ENCODE measurements at regions not wholly inside any gene's neighbourhood (a gene's known extent, or its start where the extent isn't known, plus 50 kb on each side); places are given as distances from the start of the nearest gene placed in this dataset.

DNA sequence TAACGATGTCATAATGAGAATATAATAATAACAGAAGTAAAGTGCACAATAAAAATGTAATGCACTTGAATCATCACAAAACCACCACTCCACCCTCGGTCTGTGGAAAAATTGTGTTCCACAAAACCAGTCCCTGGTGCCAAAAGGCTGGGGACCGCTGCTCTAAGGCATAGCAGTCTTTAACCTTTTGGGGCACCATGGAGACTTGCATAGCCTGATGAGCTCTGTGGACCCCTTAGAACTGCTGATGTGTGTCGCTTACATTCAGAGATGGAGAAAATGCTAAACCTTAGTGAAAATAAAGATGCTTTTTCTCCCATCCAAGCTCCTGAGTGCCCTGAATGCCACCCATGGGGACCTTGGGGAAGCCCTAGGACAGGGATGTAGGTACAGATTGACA is 87.6 kb upstream of the SEPTIN5 start:
- H3K27me3 ChIP-seq (ENCODE audit: control insufficient read depth, insufficient read depth, low read length), result no peaks in the 10 kb centered on the region
- no peak overlapping the region for H3K27ac ChIP-seq (ENCODE audit: low read depth, low read length)
- H3K9me3 ChIP-seq (ENCODE audit: control insufficient read depth, insufficient read depth, low read length), result no peaks in the 10 kb centered on the region
- no peak overlapping the region for H3K9ac ChIP-seq (ENCODE audit: low read depth, low read length)
- no peaks in the 10 kb centered on the region for H3K36me3 ChIP-seq (ENCODE audit: control insufficient read depth, insufficient read depth, low read length)
- H3K4me3 ChIP-seq (ENCODE audit: low read depth, low read length), result no peak overlapping the region
- peaks cover 27% of the 10 kb centered on the region for H3K4me1 ChIP-seq (ENCODE audit: control insufficient read depth, insufficient read depth, low read length)

DNA sequence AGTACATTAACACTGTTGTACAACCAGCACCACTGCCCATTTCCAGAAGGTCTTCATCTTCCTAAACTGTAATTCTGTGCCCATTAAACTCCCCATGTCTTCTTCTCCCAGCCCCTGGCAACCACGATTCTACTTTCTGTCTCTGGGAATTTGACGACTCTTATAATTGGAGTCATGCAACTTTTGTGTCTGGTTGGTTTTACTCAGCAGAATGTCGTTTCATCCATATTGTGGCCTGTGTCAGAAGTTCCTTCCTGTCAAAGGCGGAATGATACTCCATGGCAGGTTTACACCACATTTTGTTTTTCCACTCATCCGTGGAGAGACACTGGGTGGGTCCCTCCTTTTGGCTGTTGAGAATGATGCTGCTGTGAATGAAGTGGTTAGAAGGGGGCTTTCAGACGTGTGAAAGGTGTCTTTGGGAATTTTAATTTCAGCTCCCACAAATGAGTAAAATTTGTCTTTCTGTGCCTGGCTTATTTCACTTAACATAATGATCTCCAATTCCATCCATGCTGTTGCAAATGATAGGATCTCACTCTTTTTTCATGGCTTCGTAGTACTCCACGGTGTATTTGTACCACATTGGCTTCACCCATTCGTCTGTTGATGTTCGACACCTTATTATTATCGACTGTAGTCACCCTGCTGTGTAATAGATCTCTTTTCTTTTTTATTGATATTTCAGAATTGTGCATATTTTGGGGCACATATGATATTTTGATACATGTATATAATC is 86.1 kb upstream of the SEPTIN5 start:
- no peak overlapping the region for H3K27ac ChIP-seq (ENCODE audit: low read depth, low read length)
- no peak overlapping the region for H3K9ac ChIP-seq (ENCODE audit: low read depth, low read length)
- peaks cover 20% of the 10 kb centered on the region; the same call in 1 of the 2 replicates for H3K4me1 ChIP-seq (ENCODE audit: control insufficient read depth, insufficient read depth, low read length)
- no peaks in the 10 kb centered on the region for H3K36me3 ChIP-seq (ENCODE audit: control insufficient read depth, insufficient read depth, low read length)
- H3K27me3 ChIP-seq (ENCODE audit: control insufficient read depth, insufficient read depth, low read length), result no peaks in the 10 kb centered on the region
- H3K4me3 ChIP-seq (ENCODE audit: low read depth, low read length), result no peak overlapping the region
- H3K9me3 ChIP-seq (ENCODE audit: control insufficient read depth, insufficient read depth, low read length), result no peaks in the 10 kb centered on the region

DNA sequence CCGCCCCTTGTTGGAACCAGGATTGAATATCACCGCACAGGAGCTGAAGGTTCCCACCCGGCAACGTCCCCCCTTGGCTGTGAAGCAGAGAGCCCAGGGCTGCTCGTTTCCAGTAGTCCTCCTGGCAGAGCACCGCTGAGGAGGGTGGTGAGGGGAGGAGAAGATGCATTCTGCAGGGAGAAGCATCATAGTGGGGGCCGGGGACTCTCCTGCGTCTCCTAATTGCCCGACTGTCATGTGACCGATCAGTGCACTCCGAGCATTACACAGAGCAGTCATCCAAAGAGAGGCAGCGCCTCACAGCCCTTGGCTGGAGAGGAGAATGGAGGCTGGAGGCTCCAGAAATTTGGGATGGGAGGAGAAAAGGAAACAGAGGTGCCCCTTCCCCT is 85.0 kb upstream of the SEPTIN5 start:
- Histone ChIP-seq H3K9ac (ENCODE audit: low read depth, low read length) (no peak overlapping the region), H3K9me3 (ENCODE audit: control insufficient read depth, insufficient read depth, low read length) (no peaks in the 10 kb centered on the region), H3K27ac (ENCODE audit: low read depth, low read length) (no peak overlapping the region), H3K4me1 (ENCODE audit: control insufficient read depth, insufficient read depth, low read length) (peaks cover 20% of the 10 kb centered on the region; the same call in 1 of the 2 replicates), H3K36me3 (ENCODE audit: control insufficient read depth, insufficient read depth, low read length) (no peaks in the 10 kb centered on the region), H3K4me3 (ENCODE audit: low read depth, low read length) (no peak overlapping the region), H3K27me3 (ENCODE audit: control insufficient read depth, insufficient read depth, low read length) (no peaks in the 10 kb centered on the region)

DNA sequence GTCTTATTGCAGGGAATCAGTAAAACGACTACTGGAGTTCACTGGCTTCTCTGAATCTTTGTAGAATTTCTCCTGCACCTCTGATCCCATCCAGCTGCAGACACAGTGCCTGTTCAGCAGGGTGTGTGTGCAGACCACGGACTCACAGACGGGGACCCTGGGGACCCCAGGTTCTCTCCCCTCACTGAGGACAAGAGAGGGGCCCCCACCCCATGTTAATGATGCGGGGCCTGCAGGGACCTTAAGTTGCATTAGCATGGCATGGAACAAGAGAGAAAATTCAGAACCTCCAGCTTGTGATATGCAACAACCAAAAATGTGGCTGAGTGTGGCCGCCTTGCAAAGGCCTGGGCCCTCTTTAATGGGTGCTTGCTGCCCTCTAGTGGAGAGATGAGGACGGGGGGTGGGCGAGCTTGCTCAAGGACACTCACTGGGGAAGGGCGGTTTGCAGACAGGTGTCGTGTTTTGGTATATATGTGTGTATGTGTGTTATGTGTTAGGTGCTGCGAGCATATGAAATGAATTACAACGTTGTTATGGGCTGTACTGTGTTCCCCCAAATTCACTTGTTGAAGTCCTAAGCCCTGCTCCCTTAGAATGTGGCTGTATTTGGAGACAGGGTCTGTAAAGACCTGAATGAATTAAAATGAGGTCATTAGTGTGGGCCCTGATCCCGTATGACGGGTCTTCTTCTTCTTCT is 84.4 kb upstream of the SEPTIN5 start:
- no peaks in the 10 kb centered on the region for H3K9me3 ChIP-seq (ENCODE audit: control insufficient read depth, insufficient read depth, low read length)
- H3K4me1 ChIP-seq (ENCODE audit: control insufficient read depth, insufficient read depth, low read length), result peaks cover 20% of the 10 kb centered on the region; the same call in 1 of the 2 replicates
- no peak overlapping the region for H3K4me3 ChIP-seq (ENCODE audit: low read depth, low read length)
- no peaks in the 10 kb centered on the region for H3K36me3 ChIP-seq (ENCODE audit: control insufficient read depth, insufficient read depth, low read length)
- H3K9ac ChIP-seq (ENCODE audit: low read depth, low read length), result no peak overlapping the region
- no peak overlapping the region for H3K27ac ChIP-seq (ENCODE audit: low read depth, low read length)
- H3K27me3 ChIP-seq (ENCODE audit: control insufficient read depth, insufficient read depth, low read length), result no peaks in the 10 kb centered on the region

DNA sequence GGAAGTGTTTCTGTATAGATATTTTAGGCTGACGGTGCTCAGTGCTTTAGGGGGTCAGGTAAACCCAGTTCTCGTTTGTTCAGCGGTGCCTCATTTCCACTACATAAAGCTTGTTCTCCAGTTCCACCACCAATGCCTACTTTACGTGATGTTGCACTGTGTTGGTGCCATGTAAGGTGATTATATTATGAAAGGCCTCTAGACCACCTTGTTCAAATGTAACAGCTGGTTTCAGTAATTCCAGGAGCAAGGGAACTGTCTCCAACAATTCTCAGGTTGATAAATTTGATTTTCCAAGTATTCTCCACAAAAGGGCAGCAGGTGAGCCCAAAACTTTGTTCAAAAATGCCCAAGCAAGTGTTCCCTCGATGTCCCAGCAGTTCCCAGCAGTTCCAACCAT is 83.7 kb upstream of the SEPTIN5 start:
- Histone ChIP-seq H3K9me3 (ENCODE audit: control insufficient read depth, insufficient read depth, low read length) (no peaks in the 10 kb centered on the region), H3K27me3 (ENCODE audit: control insufficient read depth, insufficient read depth, low read length) (no peaks in the 10 kb centered on the region), H3K4me3 (ENCODE audit: low read depth, low read length) (no peak overlapping the region), H3K36me3 (ENCODE audit: control insufficient read depth, insufficient read depth, low read length) (no peaks in the 10 kb centered on the region), H3K4me1 (ENCODE audit: control insufficient read depth, insufficient read depth, low read length) (peaks cover 19% of the 10 kb centered on the region; the same call in 1 of the 2 replicates), H3K9ac (ENCODE audit: low read depth, low read length) (no peak overlapping the region), H3K27ac (ENCODE audit: low read depth, low read length) (no peak overlapping the region)

DNA sequence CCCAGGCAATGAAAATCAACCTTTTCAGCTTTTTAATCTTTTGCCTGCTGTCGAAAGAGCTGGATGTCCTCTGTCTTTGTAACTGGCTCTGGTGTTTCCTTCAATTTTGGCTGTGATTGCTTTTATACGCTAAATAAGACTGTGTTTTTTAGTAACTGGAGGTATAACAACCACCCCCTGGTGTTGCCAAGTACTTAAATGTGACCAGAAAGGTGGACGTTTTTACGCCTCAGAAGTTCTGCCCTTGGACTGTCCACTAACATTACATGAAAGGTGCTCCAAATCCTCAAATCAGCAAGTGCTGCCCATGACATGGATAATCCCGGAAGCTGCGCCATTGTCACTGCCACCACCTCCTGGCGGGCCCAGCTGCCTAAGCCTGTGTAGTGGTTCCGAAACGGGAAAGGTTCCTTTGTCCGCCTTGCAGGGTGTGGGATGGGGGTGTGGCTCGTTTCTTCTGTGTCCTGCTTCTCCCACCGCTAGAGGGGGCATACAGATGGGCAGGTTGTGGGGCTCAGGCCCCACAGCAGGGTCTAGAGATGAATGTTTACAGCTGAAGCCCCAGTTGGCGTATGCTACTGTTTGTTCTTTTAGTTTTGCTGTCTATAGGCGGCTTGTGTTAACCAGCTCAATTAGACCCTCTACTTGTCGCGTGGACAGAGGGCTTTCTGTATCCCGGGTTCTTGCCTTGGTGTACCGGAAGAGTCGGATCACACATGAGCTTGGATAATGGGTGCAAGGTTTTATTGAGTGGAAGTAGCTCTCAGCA is 82.2 kb upstream of the SEPTIN5 start:
- no peaks in the 10 kb centered on the region for H3K27me3 ChIP-seq (ENCODE audit: control insufficient read depth, insufficient read depth, low read length)
- H3K4me3 ChIP-seq (ENCODE audit: low read depth, low read length), result no peak overlapping the region
- H3K36me3 ChIP-seq (ENCODE audit: control insufficient read depth, insufficient read depth, low read length), result no peaks in the 10 kb centered on the region
- no peak overlapping the region for H3K27ac ChIP-seq (ENCODE audit: low read depth, low read length)
- no peaks in the 10 kb centered on the region for H3K9me3 ChIP-seq (ENCODE audit: control insufficient read depth, insufficient read depth, low read length)
- peaks cover 7% of the 10 kb centered on the region; the same call in 1 of the 2 replicates for H3K4me1 ChIP-seq (ENCODE audit: control insufficient read depth, insufficient read depth, low read length)
- no peak overlapping the region for H3K9ac ChIP-seq (ENCODE audit: low read depth, low read length)

DNA sequence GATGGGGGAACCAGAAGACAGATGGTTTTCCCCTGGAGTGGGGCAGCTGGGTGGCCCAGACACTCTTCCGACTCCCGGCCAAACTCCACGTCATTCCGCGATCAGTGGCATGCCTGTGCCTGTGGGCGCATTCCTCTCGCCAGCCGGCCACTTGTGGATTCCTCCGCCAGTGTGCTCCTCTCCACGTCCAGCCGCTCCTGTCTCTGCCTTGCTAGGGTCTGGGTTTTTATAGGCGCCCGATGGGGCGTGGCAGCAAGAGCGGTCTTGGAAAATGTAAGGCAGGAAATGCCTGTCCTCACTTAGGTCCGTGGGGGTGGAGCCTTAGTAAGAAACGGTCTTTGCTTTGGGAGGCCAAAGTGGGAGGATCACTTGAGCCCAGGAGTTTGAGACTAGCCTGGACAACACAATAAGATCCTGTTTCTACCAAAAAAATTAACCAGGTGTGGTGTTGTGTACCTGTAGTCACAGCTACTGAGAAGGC is 81.6 kb upstream of the SEPTIN5 start:
- H3K9ac ChIP-seq (ENCODE audit: low read depth, low read length), result no peak overlapping the region
- peaks cover 7% of the 10 kb centered on the region; the same call in 1 of the 2 replicates for H3K4me1 ChIP-seq (ENCODE audit: control insufficient read depth, insufficient read depth, low read length)
- no peak overlapping the region for H3K27ac ChIP-seq (ENCODE audit: low read depth, low read length)
- no peaks in the 10 kb centered on the region for H3K27me3 ChIP-seq (ENCODE audit: control insufficient read depth, insufficient read depth, low read length)
- H3K36me3 ChIP-seq (ENCODE audit: control insufficient read depth, insufficient read depth, low read length), result no peaks in the 10 kb centered on the region
- H3K4me3 ChIP-seq (ENCODE audit: low read depth, low read length), result no peak overlapping the region
- H3K9me3 ChIP-seq (ENCODE audit: control insufficient read depth, insufficient read depth, low read length), result no peaks in the 10 kb centered on the region

DNA sequence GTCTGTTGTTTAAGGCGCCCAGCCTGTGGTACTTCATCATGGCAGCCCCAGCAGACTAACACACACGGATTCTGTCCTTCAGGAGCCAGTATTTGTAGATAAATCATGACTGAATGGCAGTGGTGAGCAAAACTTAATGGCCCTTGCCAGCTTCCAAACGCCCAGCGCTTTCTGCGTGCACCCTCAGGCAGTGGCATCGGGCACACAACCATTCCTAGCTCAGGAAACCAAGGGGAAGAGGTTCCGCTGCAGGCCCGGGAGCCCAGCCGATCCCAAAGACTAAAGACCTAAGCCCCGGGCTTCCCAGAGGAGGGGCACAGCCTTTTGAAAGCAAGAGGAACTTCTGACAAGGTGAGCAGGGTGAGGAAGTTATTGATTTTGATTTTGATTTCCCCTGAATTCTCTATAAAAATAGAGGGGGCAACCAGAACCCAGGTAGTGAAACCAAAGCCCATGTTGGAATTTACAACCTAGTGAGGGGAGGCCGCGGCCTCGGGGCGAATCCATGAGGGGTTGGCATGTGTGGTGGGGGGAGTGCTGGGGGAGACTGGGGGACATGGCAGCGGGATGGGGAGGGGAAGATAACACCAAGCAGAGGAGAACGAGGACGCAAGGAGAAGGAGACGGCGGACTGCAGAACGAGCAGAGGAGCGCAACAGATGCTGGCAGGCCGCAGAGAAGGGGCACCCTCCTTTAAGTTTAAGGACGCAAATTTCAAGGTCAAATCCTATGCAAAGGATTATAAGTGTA is 79.9 kb upstream of the SEPTIN5 start:
- no peak overlapping the region for H3K9ac ChIP-seq (ENCODE audit: low read depth, low read length)
- H3K36me3 ChIP-seq (ENCODE audit: control insufficient read depth, insufficient read depth, low read length), result no peaks in the 10 kb centered on the region
- H3K27ac ChIP-seq (ENCODE audit: low read depth, low read length), result no peak overlapping the region
- H3K4me1 ChIP-seq (ENCODE audit: control insufficient read depth, insufficient read depth, low read length), result peaks cover 7% of the 10 kb centered on the region; the same call in 1 of the 2 replicates
- H3K27me3 ChIP-seq (ENCODE audit: control insufficient read depth, insufficient read depth, low read length), result no peaks in the 10 kb centered on the region
- no peaks in the 10 kb centered on the region for H3K9me3 ChIP-seq (ENCODE audit: control insufficient read depth, insufficient read depth, low read length)
- no peak overlapping the region for H3K4me3 ChIP-seq (ENCODE audit: low read depth, low read length)

DNA sequence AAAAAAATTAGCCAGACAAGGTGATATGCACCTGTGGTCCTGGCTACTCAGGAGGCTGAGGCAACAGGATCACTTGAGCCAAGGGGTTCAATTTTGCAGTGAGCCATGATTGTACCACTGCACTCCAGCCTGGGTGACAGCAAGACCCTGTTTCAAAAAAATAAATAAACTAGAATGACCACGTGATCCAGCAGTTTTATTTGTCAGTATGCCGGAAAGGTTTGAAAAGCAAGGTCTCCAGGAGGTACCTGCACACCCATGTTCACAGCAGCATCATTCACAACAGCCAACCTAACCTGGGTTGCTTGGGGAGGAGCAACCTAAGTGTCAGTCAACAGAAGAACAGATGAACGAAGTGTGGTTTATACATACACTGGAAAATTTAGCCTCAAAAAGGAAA is 78.7 kb upstream of the SEPTIN5 start:
- Histone ChIP-seq H3K27ac (ENCODE audit: low read depth, low read length) (no peak overlapping the region), H3K9me3 (ENCODE audit: control insufficient read depth, insufficient read depth, low read length) (no peaks in the 10 kb centered on the region), H3K36me3 (ENCODE audit: control insufficient read depth, insufficient read depth, low read length) (no peaks in the 10 kb centered on the region), H3K4me1 (ENCODE audit: control insufficient read depth, insufficient read depth, low read length) (0 out of 2 replicates have a peak, but pooled peaks cover 3% of the 10 kb centered on the region), H3K27me3 (ENCODE audit: control insufficient read depth, insufficient read depth, low read length) (peaks cover 2% of the 10 kb centered on the region; the same call in 1 of the 2 replicates), H3K9ac (ENCODE audit: low read depth, low read length) (no peak overlapping the region), H3K4me3 (ENCODE audit: low read depth, low read length) (no peak overlapping the region)

DNA sequence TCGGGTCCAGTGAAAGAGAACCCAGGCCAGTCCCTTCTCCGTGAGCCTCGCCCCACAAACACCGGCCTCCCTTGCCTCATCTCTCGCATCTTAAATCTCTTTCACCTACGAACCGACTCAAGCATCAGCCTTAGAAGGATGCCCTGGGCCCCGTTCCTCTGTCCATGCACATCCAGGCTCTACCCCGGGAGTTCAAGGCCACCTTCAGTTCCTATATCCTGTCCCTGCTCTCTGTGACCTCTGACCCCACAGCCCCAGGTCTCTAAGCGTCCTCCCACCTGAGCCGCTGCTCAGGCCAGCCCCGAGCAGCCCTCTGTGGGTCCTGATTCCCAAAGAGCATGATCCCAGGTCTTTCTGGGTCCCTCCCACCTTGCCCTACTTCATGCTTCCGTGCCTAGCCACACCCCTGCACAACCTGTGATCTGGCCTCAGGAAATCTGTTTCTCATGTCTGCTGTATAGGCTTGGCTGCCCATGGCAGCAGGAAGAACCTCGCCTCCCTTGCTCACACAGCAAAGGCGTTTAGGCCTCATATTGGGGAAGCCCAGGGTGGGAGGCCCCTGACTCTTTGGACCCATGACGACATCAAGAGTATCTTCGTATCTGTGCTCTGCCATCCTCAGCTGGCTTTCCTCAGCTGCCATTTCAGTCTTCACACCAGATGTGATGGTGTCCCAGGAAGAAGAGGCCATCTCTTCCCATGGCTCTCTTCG is 77.5 kb upstream of the SEPTIN5 start:
- Histone ChIP-seq H3K4me3 (ENCODE audit: low read depth, low read length) (no peak overlapping the region), H3K36me3 (ENCODE audit: control insufficient read depth, insufficient read depth, low read length) (no peaks in the 10 kb centered on the region), H3K9ac (ENCODE audit: low read depth, low read length) (no peak overlapping the region), H3K27me3 (ENCODE audit: control insufficient read depth, insufficient read depth, low read length) (peaks cover 4% of the 10 kb centered on the region; the same call in 1 of the 2 replicates), H3K4me1 (ENCODE audit: control insufficient read depth, insufficient read depth, low read length) (peaks cover 4% of the 10 kb centered on the region; the same call in 1 of the 2 replicates), H3K27ac (ENCODE audit: low read depth, low read length) (no peak overlapping the region), H3K9me3 (ENCODE audit: control insufficient read depth, insufficient read depth, low read length) (no peaks in the 10 kb centered on the region)

Data from HUES48 (cell line).